Brain pericyte (primary cell): ENCODE measurements at regions not wholly inside any gene's neighbourhood (a gene's known extent, or its start where the extent isn't known, plus 50 kb on each side); places are given as distances from the start of the nearest gene placed in this dataset.
"Not testable (repeated sequence)": the region's sequence is repeated elsewhere in the genome, so short reads cannot be mapped to it uniquely, and the experiment has no call there.

Experiments used
- DNase-seq: peaks from one replicate; pipeline ENCODE4 v3.0.0-alpha.2; 2012; ENCODE audit warnings: low read depth, low spot score

GRCh38 chr1:66424530-66424929, 109.4 kb upstream of the SGIP1 start:
- not testable (repeated sequence) for DNase-seq

DNA sequence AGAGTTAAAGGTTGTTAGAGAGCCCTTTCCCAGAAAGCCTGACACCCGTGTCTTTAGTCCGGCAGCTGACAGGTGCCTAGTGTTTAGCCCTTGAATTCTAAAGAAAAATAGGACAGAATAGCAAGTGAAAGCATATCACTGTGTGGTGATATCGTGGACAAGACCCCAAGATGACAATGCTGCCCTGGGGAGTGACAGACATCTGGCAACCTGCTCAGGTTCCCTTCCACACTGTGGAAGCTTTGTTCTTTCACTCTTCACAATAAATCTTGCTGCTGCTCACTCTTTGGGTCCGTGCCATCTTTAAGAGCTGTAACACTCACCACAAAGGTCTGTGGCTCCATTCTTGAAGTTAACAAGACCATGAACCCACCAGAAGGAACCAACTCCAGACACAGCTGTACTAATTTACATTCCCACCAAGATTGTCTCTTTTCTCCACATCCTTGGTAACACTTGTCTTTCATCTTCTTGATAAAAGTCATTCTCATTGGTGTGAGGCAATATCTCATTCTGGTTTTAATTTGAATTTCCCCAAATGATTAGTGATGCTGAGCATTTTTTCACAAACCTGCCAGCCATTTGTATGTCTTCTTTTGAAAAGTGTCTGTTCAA, 107.6 kb upstream of the SGIP1 start:
- no peak for DNase-seq

DNA sequence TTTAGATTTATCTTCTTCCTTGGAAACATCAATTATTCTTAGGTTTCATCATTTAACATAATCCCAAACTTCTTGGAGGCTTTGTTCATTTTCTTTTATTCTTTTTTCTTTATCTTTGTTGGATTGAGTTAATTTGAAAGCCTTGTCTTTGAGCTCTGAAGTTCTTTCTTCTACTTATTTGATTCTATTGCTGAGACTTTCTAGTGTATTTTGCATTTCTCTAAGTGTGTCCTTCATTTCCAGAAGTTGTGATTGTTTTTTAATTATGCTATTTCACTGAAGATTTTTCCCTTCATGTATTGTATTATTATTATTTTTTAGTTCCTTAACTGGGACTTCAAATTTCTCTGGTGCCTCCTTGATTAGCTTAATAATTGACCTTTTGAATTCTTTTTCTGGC, 103.1 kb upstream of the SGIP1 start:
- DNase-seq, result not testable (repeated sequence)

DNA sequence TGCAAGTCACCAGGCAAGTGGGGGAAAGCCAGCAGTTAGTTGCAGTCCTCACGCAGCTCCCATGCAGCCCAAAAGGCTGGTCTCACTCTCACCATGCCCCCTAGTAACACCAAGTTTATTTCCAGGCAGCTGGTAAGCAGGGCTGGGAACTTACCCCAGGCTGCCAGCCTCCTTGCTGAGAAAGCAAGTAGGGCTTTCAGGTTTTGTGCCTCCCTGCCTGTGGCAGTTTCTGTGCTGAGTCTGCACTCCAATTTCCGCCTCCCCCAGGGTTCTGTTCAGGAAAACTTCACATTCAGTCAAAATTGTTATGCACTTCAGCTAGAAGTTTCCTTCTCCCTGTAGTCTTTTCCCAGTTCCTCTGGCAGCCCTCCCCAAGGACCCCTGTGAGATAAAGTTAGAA, 102.0 kb upstream of the SGIP1 start:
- DNase-seq, result no peak

- no peak for DNase-seq
Measured at GRCh38 chr1:66433611-66434010, 100.3 kb upstream of the SGIP1 start.

GRCh38 chr1:66434096-66434495, 99.9 kb upstream of the SGIP1 start:
- no peak for DNase-seq

DNA sequence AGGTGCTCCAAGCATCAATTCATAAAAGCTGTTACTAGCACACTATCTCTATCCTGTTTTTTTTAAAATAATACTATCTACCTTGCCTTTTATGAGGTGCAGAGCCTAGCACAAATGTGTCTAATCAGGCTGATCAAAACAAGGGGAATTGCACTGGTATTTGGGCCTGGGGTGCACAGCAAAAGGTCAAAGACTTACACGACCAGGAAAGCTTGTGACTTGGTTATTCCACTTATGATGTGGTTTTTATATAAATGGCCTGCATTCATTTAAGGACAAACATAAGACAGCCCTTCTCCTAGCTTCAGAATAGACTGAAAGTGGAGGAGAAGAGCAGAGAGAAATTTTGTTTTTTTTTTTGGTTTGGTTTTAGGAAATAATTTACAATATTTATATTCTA, 98.4 kb upstream of the SGIP1 start:
- no peak for DNase-seq

DNA sequence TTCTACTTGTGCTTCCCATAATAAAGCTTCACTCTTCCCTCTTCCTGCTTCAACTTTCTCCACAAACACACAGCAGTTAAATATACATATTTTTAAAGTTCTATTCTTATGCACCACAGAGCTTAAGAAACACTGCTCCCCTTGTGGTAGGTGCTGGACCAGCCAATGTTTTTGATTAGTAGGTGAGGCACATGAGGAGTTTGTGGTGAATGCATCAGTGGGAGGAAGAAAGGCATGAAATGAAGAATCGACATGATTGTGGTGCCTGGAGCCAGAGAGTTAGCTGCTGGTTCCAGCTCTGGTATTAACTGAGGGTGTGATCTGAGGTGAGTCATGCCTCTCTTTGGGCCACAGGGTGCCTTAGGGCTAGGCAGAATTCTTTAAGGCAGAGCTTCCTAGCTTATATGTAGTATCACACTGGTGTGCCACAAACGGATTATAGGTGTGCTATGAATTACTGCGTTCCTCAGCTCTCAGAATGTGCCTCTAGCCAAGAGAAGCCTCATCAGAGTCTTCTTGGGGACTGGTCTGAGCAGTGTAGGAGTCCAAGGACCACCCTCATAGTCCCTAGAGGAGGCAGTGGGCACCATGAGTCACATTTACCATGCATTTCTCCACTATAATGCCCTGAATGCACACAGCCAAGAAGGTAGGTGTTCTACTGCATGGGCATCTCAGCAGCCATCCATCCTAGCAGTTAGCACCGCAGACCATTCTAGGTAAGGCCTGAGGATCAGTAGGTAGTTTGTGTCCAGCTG, 97.4 kb upstream of the SGIP1 start:
- DNase-seq, result no peak

DNA sequence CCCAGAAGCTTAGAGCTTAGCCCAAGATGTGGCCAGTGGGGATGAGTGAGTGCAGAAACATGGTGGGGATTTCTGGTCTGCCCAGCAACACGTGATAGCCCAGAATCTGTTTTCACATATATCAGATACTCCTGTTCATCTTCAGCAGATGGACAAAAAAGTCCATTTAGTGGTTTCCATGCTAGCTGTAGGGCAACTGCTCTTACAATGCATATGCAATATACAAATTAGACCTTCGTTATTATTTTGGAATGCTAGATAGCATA, 96.9 kb upstream of the SGIP1 start:
- no peak for DNase-seq

GRCh38 chr1:66438062-66438461, 95.9 kb upstream of the SGIP1 start:
- DNase-seq, result no peak

DNA sequence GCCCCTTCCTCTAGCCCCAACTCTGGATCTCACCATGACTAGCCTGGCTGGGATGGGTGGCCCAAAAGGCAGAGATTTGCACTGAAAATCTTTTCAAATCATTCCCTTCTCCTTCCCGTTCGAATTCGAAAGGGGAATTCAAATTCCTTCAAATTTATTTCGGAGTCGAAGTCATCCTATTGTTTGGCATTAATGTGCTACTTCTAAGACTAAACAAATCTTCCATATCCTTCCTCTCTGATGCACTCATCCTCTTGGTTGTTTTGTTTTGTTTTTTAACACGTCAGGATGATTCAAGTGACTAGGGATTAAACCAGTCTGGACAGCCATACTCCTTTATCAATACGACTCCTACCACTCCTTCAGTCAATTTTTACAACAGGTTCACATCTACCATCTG, 95.5 kb upstream of the SGIP1 start:
- DNase-seq, result no peak

DNA sequence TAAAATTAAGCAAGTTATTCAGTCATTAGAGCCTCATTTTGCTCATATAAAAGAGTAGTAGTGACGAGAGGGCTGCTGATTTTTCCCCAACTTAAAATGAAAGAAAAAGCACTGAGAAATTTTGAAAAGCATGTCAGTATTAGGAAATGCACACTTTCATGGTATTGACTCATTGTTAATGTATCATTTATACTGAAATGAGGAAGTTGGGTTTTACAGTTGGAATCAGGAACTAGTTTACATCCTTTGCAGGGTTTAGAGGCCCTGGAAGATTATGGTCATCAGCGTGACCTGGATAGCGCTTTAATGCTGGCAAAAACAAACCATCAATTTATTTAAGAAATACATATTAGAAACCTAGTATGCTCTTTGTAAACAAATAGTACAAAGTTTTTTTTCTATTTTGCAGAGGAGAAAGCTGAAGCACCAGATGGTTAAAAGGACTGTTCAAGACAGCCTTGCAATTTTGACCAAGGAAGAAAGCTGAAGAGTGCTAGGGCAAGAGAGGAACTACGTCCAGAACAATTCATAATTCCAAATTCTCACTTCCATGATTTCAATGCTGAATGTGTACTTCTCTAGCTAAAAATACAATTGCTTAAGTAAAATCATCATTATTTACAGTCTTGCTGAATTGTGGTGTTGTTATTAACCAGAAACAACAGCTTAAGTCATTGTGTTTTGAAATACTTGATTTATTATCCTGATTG, 94.8 kb upstream of the SGIP1 start:
- DNase-seq, result no peak

GRCh38 chr1:66443793-66444192, 90.2 kb upstream of the SGIP1 start:
- DNase-seq, result no peak

DNA sequence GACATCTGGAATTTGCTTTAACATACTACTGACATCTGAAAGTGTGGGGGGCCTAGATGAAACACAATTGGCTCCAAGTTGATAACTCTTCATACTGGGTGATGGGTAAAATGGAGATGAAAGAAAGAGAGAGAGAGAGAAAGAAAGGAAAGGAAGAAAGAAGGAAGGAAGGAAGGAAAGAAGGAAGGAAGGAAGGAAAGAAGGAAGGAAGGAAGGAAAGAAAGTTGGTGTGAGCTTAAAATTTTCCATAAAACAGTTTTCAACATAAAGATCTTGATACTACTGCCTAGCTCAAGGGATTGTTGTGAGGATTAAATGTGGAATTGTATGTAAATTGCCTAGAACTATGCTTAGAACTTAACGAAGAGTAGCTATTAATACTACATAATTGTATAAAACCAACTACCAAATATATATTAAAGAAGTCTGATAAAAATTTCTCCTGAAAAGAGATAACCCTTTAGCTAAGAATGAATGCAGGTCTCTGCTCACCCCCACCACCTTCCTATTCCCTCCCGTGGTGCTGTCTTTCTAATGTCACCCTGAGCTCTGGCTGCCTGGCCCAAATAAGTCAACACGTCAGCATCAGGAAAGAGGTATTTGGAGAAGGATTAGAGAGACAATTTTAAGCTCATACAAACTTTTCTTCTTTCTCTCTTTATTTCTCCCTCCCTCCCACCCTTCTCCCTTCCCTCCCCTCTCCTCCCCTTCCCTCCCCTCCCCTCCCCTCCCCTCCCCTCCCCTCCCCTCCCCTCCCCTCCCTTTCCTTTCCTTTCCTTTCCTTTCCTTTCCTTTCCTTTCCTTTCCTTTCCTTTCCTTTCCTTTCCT, 89.3 kb upstream of the SGIP1 start:
- DNase-seq, result no peak

- no peak for DNase-seq
Measured at GRCh38 chr1:66445492-66446181, 88.3 kb upstream of the SGIP1 start.

DNA sequence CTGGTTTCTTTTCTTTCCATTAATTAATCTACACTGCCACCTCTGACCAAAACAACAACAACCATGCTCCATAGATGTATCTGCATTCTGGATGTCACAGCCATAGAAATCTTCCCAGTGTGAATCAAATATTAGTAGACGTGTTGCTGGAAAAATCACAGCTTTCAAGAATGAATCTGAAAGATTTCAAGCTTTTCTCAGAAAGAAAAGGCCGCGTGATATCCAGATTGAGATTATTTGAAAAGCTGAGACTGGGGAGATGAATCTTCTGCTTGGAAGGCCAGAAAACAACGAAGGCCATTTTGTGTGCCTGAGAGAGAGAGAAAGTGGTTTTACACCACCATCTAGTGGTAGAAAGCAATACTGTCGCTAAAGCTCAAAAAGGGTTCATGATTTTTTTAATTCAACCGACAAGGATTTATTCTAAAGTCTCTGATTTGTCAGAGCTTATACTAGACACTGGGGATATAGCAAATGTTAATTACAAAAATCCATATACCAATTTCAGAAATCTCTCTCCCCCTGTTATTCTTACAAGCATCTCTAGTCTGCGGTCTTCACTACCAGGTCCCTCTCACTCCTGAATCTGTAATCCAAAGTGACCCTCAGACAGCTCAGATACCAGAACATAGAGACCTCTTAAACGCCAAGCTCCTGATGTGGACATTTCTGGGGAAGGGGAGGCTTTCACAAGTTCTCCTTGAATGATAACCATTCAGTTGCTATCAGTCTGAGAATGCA, 87.5 kb upstream of the SGIP1 start:
- DNase-seq, result peak; percentile 43

GRCh38 chr1:66450043-66450514, 83.9 kb upstream of the SGIP1 start:
- DNase-seq, result no peak

GRCh38 chr1:66450847-66451246, 83.1 kb upstream of the SGIP1 start:
- DNase-seq, result no peak

GRCh38 chr1:66452162-66452561, 81.8 kb upstream of the SGIP1 start:
- DNase-seq, result no peak

- DNase-seq, result no peak
Measured at GRCh38 chr1:66452982-66453381, 81.0 kb upstream of the SGIP1 start.

DNA sequence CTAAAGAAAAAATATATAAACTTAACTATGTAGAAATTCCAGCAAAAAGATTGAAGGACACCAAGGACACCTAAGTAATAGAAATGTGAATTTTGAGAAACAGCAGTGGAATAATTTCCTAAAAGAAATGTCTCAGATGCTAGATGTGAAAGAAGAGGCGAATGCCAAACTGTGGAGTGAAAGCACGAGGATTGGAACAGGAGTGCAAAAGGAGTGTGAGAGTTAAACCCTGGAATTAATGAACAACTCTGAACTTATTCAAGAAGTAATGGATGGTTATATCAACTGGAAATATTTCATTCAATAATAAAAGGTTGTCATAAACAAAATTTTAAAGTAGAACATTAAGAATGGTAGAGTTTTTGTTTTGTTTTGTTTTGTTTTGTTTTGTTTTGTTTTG, 78.5 kb upstream of the SGIP1 start:
- no peak for DNase-seq
